ENCODE measurements at regions not wholly inside any gene's neighbourhood (a gene's known extent, or its start where the extent isn't known, plus 50 kb on each side); places are given as distances from the start of the nearest gene placed in this dataset.

DNA sequence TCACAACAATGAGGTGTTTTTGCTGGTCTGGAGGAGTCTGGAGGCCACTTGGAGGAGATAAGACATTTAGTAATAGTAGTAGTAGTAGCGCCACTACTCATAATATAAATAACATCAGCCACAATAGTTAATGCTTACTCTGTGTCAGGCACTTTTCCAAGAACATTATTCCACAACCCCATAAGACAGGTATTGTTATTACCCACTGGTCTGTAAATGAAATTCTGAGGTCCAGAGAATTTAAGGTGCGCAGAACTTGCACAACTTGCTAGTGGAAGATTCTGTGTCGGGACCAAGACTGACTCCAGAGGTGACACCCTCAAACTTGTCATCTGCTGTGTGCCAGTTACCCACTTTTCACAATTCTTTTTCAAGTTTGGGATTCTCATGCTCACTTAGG, 106.5 kb downstream of the MRM1 start:
- TF ChIP-seq, protein P1, sequence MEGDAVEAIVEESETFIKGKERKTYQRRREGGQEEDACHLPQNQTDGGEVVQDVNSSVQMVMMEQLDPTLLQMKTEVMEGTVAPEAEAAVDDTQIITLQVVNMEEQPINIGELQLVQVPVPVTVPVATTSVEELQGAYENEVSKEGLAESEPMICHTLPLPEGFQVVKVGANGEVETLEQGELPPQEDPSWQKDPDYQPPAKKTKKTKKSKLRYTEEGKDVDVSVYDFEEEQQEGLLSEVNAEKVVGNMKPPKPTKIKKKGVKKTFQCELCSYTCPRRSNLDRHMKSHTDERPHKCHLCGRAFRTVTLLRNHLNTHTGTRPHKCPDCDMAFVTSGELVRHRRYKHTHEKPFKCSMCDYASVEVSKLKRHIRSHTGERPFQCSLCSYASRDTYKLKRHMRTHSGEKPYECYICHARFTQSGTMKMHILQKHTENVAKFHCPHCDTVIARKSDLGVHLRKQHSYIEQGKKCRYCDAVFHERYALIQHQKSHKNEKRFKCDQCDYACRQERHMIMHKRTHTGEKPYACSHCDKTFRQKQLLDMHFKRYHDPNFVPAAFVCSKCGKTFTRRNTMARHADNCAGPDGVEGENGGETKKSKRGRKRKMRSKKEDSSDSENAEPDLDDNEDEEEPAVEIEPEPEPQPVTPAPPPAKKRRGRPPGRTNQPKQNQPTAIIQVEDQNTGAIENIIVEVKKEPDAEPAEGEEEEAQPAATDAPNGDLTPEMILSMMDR (IDR thresholded peaks at IDR 0.05; ENCODE audit: low read depth, low read length, missing control alignments) = no peak
- no peak for DNase-seq (ENCODE audit: low read depth)
- in situ Hi-C loops (cut with HindIII; ENCODE audit: low sequenced_read_pairs) = no loop called here
- no peak overlapping the region for H3K4me3 ChIP-seq (ENCODE audit: low read depth, low read length)

DNA sequence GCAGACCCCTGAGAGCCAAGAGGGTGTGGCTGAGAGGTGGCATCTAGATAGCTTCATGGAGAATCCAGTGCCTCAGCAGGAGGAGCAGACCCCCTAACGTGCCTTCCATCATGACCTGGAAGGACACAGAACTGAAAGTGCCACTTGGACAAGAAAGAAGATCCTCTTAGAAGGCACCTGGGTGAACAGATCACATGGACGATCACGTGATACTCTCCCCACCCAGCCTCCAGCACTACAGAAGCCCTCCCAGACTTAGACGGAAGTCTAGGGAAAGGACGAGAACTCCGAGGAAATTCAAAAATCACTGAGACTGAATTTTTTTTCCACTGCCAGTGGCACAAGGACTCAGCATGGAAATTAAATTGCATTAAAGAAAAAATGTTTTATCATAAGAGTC, 113.4 kb downstream of the MRM1 start:
- TF ChIP-seq, protein P1 (IDR thresholded peaks at IDR 0.05; ENCODE audit: low read depth, low read length, missing control alignments) = no peak
- in situ Hi-C loops (cut with HindIII; ENCODE audit: low sequenced_read_pairs) = no loop called here
- no peak for DNase-seq (ENCODE audit: low read depth)
- H3K4me3 ChIP-seq (ENCODE audit: low read depth, low read length) = no peak overlapping the region

DNA sequence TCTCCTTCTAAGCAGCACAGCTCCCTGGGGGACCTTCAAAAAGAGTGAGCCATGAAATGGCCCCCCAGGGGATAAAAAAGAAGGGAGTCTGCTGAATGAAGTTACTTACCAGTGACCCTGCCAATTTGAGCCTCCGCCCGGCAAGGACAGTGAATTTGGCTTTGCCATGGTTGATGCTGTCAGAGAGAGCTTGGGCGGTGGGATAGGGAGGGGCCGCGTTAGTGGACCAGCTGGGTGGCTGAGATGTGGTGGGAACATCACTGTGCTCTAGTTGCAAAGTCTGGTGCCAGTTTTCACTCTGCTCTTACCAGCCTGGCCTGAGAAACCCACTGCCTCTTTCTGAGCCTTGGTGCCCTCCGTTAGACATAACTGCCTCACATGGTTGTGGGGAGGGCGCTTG, 114.6 kb downstream of the MRM1 start:
- TF ChIP-seq, protein P1 (IDR thresholded peaks at IDR 0.05; ENCODE audit: low read depth, low read length, missing control alignments) = no peak
- in situ Hi-C loops (cut with HindIII; ENCODE audit: low sequenced_read_pairs) = no loop called here
- no peak overlapping the region for H3K4me3 ChIP-seq (ENCODE audit: low read depth, low read length)
- DNase-seq (ENCODE audit: low read depth) = no peak

DNA sequence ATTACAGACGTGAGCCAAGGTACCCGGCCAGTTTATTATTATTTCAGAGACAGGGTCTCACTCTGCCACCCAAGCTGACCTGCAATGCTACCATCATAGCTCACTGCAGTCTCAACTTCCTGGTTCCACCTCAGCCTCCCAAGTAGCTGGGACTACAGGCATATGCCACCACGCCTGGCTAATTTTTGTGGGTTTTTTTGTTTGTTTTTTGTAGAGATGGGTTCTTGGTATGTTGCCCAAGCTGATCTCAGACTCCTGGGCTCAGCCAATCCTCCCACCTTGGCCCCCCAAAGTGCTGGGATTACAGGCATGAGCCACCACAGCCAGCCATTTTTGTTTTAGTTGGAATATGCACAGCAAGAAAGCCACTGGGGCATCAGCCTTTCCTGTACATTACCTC, 115.7 kb downstream of the MRM1 start:
- no peak for DNase-seq (ENCODE audit: low read depth)
- in situ Hi-C loops (cut with HindIII; ENCODE audit: low sequenced_read_pairs) = no loop called here
- no peak overlapping the region for H3K4me3 ChIP-seq (ENCODE audit: low read depth, low read length)
- TF ChIP-seq, protein P1 (IDR thresholded peaks at IDR 0.05; ENCODE audit: low read depth, low read length, missing control alignments) = no peak

DNA sequence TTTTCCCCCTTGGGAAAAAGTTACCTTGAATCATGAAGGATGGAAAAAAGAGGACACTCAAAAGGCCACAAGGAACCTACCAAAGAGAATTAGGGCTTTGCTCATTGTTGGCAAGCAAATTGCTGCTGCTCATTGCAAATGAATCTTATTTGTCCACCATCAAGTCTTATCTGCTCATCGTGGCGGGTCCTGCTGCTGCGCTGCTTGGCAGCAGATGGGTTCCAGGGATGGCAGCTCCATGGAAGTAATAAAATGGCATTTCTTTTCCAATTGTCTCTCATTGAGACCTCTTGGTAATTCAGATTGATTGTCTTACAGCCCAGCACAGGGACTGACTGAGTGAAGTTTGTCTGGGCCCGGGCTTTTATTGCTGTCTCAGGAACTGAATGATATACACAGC, 118.7 kb downstream of the MRM1 start:
- in situ Hi-C loops (cut with HindIII; ENCODE audit: low sequenced_read_pairs) = no loop called here
- TF ChIP-seq, protein P1 (IDR thresholded peaks at IDR 0.05; ENCODE audit: low read depth, low read length, missing control alignments) = no peak

DNA sequence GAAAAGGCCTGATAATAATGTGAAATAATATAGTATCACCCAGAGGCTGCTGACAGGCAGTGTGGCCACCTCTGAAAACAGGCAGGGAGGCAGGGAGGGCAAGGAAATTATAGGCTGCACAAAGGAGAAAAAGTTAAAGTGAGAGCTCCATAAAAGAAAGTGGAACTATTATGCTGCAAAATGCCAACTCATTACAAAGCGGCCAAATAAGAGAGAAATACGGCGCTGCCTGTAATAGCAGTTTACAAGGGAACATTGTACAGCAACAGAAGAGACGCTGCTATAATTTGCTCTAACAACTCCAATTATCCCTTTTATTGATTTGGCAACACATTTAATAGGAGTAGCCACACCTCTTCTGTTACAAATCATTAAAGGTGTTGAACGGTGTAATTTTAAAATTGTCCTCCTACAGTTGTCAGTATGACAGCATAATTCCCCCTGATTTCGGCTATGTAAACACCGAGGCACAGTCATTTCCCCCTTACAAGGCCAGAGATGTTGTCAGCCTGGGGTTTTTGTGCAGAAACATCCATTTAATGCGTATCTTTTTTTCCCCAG, 120.3 kb downstream of the MRM1 start:
- H3K4me3 ChIP-seq (ENCODE audit: low read depth, low read length) = peak overlapping the region; percentile 32
- DNase-seq (ENCODE audit: low read depth) = no peak
- TF ChIP-seq, protein P1 (IDR thresholded peaks at IDR 0.05; ENCODE audit: low read depth, low read length, missing control alignments) = no peak
- in situ Hi-C loops (cut with HindIII; ENCODE audit: low sequenced_read_pairs) = no loop called here

More for the DNA sequence above, 118.7 kb downstream of the MRM1 start:
- no peak for DNase-seq (ENCODE audit: low read depth)
- no peak overlapping the region for H3K4me3 ChIP-seq (ENCODE audit: low read depth, low read length)

Measured in astrocyte of the cerebellum (primary cell).